MM.1S (cell line): ENCODE measurements at regions not wholly inside any gene's neighbourhood (a gene's known extent, or its start where the extent isn't known, plus 50 kb on each side); places are given as distances from the start of the nearest gene placed in this dataset.
"Not testable (repeated sequence)": the region's sequence is repeated elsewhere in the genome, so short reads cannot be mapped to it uniquely, and the experiment has no call there.

Source experiments
- DNase-seq: peaks from one replicate; pipeline ENCODE4 v3.0.0-alpha.2; 2015
- H2AFZ ChIP-seq: fragments of 300-600 bp; sonication (generic); 2 replicates; pipeline ENCODE4 v1.6.0; 2016; ENCODE audit warnings: antibody characterized with exemption, low read length
- H3F3A ChIP-seq: fragments of 300-600 bp; sonication (generic); 2 replicates; pipeline ENCODE4 v1.6.1; 2016; ENCODE audit warnings: mild to moderate bottlenecking, antibody characterized with exemption, low read length, moderate library complexity, mixed read lengths; ENCODE audit not compliant: insufficient read depth
- H3K27ac ChIP-seq: fragments of 300-600 bp; sonication (generic); 2 replicates; pipeline ENCODE4 v1.5.1; 2016; ENCODE audit warnings: mild to moderate bottlenecking, low read length
- H3K27me3 ChIP-seq: fragments of 300-600 bp; sonication (generic); replicated peaks from 2 replicates; pipeline ENCODE4 v1.6.0; 2016; ENCODE audit warnings: low read length; ENCODE audit not compliant: insufficient read depth
- H3K36me3 ChIP-seq: fragments of 300-600 bp; sonication (generic); replicated peaks from 2 replicates; pipeline ENCODE4 v1.6.1; 2016; ENCODE audit warnings: mild to moderate bottlenecking, low read length, mixed read lengths; ENCODE audit not compliant: insufficient read depth
- H3K4me1 ChIP-seq: fragments of 300-600 bp; sonication (generic); 2 replicates; pipeline ENCODE4 v1.6.1; 2016; ENCODE audit warnings: low read length, mixed read lengths
- H3K4me2 ChIP-seq: fragments of 300-600 bp; sonication (generic); 2 replicates; pipeline ENCODE4 v1.6.0; 2016; ENCODE audit warnings: low read depth, low read length
- H3K4me3 ChIP-seq: fragments of 300-600 bp; sonication (generic); 2 replicates; pipeline ENCODE4 v1.5.1; 2016; ENCODE audit warnings: low read length, mixed read lengths
- H3K79me2 ChIP-seq: fragments of 300-600 bp; sonication (generic); 2 replicates; pipeline ENCODE4 v1.6.1; 2016; ENCODE audit warnings: mixed run types, low read length, mixed read lengths
- H3K9ac ChIP-seq: fragments of 300-600 bp; sonication (generic); 2 replicates; pipeline ENCODE4 v1.6.1; 2016; ENCODE audit warnings: low read length, mixed read lengths
- H3K9me2 ChIP-seq: fragments of 300-600 bp; sonication (generic); replicated peaks from 2 replicates; pipeline ENCODE4 v1.6.1; 2016; ENCODE audit warnings: mild to moderate bottlenecking, low read length, mixed read lengths; ENCODE audit not compliant: insufficient read depth
- H3K9me3 ChIP-seq: fragments of 300-600 bp; sonication (generic); replicated peaks from 2 replicates; pipeline ENCODE4 v1.6.1; 2016; ENCODE audit warnings: mild to moderate bottlenecking, low read length, mixed read lengths; ENCODE audit not compliant: insufficient read depth
- H4K20me1 ChIP-seq: fragments of 300-600 bp; sonication (generic); 2 replicates; pipeline ENCODE4 v1.6.1; 2016; ENCODE audit warnings: mild to moderate bottlenecking, low read length, moderate library complexity, mixed read lengths; ENCODE audit not compliant: insufficient read depth
- CTCF ChIP-seq: fragments of 300-600 bp; sonication (generic); IDR thresholded peaks from 2 replicates; pipeline ENCODE4 v1.5.1; 2016; ENCODE audit warnings: antibody characterized with exemption, low read length, mixed read lengths
- EZH2 ChIP-seq: fragments of 300-600 bp; sonication (generic); optimal IDR thresholded peaks from 2 replicates; pipeline ENCODE3; 2017; ENCODE audit warnings: low read depth, mild to moderate bottlenecking, antibody characterized with exemption, low read length, mixed read lengths
- EZH2phosphoT487 ChIP-seq: fragments of 300-600 bp; sonication (generic); IDR thresholded peaks from 2 replicates; pipeline ENCODE4 v1.6.1; 2018; ENCODE audit warnings: antibody characterized with exemption, low read length

DNA sequence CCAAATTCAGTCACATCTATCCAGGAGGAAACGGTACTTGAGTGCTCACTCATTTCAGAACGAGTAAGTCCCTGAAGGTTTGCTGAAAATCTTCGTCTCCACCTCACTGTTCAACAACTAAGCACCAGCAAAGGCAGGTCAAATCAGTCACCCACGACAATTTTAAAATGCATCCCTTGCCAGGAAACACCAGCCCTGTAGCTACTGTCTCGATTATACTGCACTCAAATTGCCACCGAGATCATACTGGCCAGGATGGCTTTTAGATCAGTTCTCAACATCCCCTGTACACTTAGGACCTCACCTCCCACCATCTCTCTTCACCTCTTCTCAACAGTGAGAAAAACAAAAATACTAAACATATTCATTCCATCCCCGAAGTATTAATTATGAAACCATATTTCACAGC lies 298.6 kb downstream of the AGTPBP1 start:
- H3K36me3 ChIP-seq = no peaks in the 10 kb centered on the region
- H3K9me3 ChIP-seq = no peaks in the 10 kb centered on the region
- no peaks in the 10 kb centered on the region for H3K9me2 ChIP-seq
- TF ChIP-seq EZH2phosphoT487 (no peak), EZH2 (no peak), CTCF (no peak)
- no peak for DNase-seq
- H3K4me2 ChIP-seq = no peak overlapping the region
- no peak overlapping the region for H2AFZ ChIP-seq
- H4K20me1 ChIP-seq = no peaks in the 10 kb centered on the region
- no peak overlapping the region for H3K9ac ChIP-seq
- no peaks in the 10 kb centered on the region for H3K79me2 ChIP-seq
- H3K4me1 ChIP-seq = no peaks in the 10 kb centered on the region
- no peaks in the 10 kb centered on the region for H3F3A ChIP-seq
- H3K27me3 ChIP-seq = no peaks in the 10 kb centered on the region
- no peak overlapping the region for H3K4me3 ChIP-seq
- no peak overlapping the region for H3K27ac ChIP-seq

GRCh38 chr9:85439791-85440190 lies 302.0 kb downstream of the AGTPBP1 start:
- Histone ChIP-seq H4K20me1 (no peaks in the 10 kb centered on the region), H3K9me2 (no peaks in the 10 kb centered on the region), H3K27me3 (no peaks in the 10 kb centered on the region), H3K79me2 (no peaks in the 10 kb centered on the region), H3F3A (peaks cover 18% of the 10 kb centered on the region), H2AFZ (no peak overlapping the region), H3K4me3 (no peak overlapping the region), H3K36me3 (no peaks in the 10 kb centered on the region), H3K4me2 (no peak overlapping the region), H3K27ac (no peak overlapping the region), H3K9ac (no peak overlapping the region), H3K4me1 (peaks cover 15% of the 10 kb centered on the region), H3K9me3 (no peaks in the 10 kb centered on the region)
- DNase-seq = no peak
- no peak for TF ChIP-seq EZH2phosphoT487
- no peak for TF ChIP-seq EZH2
- no peak for TF ChIP-seq CTCF

DNA sequence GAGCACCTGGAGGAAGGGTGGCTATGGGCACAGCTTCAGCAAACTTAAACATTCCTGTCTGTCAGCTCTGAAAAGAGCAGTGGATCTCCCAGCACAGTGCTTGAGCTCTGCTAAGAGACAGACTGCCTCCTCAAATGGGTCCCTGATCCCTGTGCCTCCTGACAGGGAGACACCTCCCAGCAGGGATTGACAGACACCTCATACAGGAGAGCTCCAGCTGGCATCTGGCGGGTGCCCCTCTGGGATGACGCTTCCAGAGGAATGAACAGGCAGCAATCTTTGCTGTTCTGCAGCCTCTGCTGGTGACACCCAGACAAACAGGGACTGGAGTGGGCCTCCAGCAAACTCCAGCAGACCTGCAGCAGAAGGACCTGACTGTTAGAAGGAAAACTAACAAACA lies 307.8 kb downstream of the AGTPBP1 start:
- Histone ChIP-seq H3K4me2 (peak overlapping the region; percentile 77; the same call in 1 of the 2 replicates), H3K4me1 (peaks cover 53% of the 10 kb centered on the region), H3F3A (peaks cover 42% of the 10 kb centered on the region), H3K27ac (peak overlapping the region; percentile 93; the same call in 1 of the 2 replicates)
- H3K9me2 ChIP-seq, H3K27me3 ChIP-seq, H4K20me1 ChIP-seq, H3K79me2 ChIP-seq, H3K9ac ChIP-seq, DNase-seq, H3K36me3 ChIP-seq, H3K4me3 ChIP-seq, H3K9me3 ChIP-seq, H2AFZ ChIP-seq: not testable (repeated sequence)

DNA sequence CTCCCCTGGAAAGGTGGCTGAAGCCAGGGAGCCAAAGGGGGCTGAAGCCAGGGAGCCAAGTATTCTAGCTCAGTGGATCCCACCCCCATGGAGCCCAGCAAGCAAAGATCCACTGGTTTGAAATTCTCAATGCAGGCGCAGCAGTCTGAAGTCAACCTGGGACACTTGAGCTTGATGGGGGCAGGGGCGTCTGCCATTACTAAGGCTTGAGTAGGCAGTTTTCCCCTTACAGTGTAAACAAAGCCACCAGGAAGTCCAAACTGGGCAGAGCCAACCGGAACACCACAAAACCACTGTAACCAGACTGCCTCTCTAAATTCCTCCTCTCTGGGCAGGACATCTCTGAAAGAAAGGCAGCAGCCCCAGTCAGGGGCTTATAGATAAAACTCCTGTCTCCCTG lies 308.2 kb downstream of the AGTPBP1 start:
- peak; percentile 82 for DNase-seq
- not testable (repeated sequence) for H3K9ac ChIP-seq, H3K9me2 ChIP-seq, H3K27me3 ChIP-seq, H3K4me3 ChIP-seq, H3K36me3 ChIP-seq, H3K79me2 ChIP-seq, H3K9me3 ChIP-seq, H4K20me1 ChIP-seq, H2AFZ ChIP-seq
- H3K4me1 ChIP-seq = peaks cover 53% of the 10 kb centered on the region
- H3F3A ChIP-seq = peaks cover 42% of the 10 kb centered on the region
- peak overlapping the region; percentile 93; the same call in 1 of the 2 replicates for H3K27ac ChIP-seq
- H3K4me2 ChIP-seq = peak overlapping the region; percentile 77; the same call in 1 of the 2 replicates
